NCI-H128 (cell line): ENCODE measurements at regions not wholly inside any gene's neighbourhood (a gene's known extent, or its start where the extent isn't known, plus 50 kb on each side); places are given as distances from the start of the nearest gene placed in this dataset.
A peak's percentile ranks its signal among the peaks of the same experiment; 100 is the strongest.
"Not testable (repeated sequence)": the region's sequence is repeated elsewhere in the genome, so short reads cannot be mapped to it uniquely, and the experiment has no call there.

ENCODE experiments used
- DNase-seq: peaks from one replicate; lab custom pipeline; 2025; ENCODE audit not compliant: unreplicated experiment; lab: John Stamatoyannopoulos, UW

DNA sequence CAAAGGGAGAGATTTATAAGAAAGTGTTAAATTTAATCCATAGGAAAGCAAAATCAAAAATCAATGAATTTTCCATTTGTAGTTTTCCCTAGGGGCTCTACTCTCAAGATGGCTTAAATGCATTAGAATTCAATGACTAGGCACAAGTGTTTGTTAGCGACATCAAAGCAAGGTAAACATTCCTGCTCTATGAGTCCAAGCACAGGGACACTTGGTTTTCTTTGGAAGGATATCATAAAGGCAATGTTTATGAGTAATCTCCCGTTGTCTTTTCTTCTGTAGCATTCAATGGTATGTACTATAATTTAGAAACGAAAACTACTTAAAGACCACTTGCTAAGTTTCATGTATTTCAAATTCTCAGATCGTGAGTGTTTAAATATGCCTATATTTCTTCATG, 54.8 kb upstream of the ZNF717 start:
- not testable (repeated sequence) for DNase-seq

DNA sequence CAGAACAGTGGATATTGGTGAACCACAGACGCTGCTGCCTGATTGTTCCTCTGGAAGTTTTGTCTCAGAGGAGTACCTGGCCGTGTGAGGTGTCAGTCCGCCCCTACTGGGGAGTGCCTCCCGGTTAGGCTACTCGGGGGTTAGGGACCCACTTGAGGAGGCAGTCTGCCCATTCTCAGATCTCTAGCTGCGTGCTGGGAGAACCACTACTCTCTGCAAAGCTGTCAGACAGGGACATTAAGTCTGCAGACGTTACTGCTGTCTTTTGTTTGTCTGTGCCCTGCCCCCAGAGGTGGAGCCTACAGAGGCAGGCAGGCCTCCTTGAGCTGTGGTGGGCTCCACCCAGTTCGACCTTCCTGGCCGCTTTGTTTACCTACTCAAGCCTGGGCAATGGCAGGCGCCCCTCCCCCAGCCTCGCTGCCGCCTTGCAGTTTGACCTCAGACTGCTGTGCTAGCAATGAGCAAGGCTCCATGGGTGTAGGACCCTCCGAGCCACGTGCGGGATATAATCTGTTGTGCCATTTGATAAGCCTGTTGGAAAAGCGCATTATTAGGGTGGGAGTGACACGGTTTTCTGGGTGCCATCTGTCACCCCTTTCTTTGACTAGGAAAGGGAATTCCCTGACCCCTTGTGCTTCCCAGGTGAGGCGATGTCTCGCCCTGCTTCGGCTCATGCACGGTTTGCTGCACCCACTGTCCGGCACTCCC, 65.1 kb upstream of the ZNF717 start:
- not testable (repeated sequence) for DNase-seq

DNA sequence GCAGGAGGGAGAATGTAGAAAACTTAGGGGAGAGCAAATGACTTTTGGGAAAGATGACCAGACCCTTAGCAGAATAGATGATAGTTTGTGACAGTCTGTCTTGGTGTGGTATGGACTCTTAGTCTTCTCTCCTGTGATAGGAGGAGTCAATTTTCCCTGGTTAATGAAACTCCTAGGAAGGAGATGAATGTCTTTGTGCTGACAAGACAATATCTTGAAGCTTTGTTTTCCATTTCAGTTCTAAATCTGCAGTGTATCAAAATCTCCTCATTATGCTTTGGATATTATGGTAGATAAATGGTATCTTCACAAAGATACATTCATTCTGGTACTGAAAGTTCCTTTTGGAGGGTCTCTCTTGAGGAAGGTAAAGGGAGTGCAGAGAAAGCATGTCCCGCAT, 77.8 kb upstream of the ZNF717 start:
- DNase-seq: no peak

DNA sequence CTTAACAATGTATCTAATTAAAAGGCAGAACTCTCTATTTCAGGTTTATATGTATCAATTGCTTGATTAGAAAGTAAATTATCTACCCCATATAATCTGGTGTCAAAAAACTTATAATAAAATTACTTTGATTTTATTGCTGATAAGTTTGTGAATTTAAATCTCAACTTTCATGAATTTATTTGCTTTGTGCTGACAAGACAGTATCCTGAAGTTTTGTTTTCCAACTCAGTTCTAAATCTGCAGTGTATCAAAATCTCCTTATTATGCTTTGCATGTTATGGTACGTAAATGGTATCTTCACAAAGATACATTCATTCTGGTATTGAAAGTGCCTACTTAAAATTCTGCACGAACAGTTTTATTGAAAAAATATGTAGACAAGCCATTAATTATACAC, 78.5 kb upstream of the ZNF717 start:
- DNase-seq: no peak

DNA sequence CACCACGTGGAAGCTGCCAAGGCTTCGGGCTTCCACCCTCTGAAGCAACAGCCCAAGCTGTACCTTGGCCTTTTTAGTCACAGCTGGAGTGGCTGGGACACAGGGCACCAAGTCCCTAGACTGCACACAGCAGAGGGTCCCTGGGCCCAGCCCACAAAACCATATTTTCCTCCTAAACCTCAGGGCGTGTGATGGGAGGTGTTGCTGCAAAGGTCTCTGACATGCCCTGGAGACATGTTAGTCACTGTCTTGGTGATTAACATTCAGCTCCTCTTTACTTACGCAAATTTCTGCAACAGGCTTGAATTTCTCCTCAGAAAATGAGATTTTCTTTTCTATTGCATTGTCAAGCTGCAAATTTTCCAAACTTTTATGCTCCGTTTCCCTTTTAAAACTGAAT, 98.4 kb upstream of the ZNF717 start:
- not testable (repeated sequence) for DNase-seq

DNA sequence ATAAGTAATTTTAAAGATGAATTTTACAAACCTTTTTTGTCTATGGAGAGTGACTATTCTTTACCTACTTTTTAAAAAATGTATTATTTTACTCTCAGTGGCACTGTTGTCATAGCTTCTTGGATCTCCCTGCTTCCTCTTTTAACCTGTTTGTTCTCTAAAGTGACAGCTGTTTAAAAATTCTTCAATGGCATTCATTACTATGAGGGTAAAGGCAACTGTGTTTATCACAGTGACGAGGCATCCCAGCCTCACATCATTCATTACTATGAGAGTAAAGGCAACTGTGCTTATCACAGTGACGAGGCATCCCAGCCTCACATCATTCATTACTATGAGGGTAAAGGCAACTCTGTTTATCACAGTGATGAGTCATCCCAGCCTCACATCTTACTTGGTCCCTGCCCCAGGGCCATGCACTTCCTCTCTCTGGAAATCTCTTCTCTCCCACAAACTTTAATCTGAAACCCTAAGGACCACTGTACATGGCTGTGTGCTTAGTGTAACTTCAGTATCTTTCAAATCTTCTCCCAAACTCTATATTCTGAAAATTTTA, 101.7 kb upstream of the ZNF717 start:
- DNase-seq: no peak

DNA sequence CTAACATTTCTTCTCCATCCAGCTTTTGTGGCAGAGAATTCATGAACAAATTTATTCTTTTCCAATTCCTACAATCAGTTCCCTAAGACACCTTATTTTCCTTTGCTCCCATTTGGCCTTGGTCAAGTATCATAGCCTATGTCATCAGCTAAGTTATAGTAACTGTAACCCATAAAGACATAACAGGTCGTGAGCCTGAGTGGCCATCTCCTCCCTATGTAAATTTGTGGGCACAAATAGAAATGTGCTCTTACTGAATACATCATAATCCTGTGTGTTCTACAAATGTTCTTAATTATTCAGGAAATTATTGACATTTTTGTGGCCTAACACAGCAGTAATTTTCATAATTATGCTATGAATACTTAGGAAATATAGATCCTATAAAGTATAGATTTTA, 108.9 kb upstream of the ZNF717 start:
- DNase-seq: no peak

DNA sequence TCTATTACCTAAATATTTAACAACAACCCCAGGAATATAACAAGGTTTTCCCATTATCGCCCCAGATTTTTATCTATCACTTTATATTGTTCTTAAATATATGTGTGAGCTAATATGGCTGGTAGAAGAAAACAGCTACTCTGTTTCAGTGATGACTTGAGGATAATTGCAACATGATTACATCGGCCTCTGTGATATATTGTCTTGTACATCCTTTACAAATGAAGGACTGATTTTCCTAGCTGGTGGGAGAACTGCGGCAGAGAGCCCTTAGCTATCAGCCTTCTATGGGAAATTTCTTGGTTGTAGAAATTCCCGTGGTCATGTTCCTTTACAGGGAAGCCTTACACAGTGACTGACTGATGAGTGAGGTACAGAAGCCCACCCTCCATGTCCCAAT, 110.9 kb upstream of the ZNF717 start:
- DNase-seq: no peak

DNA sequence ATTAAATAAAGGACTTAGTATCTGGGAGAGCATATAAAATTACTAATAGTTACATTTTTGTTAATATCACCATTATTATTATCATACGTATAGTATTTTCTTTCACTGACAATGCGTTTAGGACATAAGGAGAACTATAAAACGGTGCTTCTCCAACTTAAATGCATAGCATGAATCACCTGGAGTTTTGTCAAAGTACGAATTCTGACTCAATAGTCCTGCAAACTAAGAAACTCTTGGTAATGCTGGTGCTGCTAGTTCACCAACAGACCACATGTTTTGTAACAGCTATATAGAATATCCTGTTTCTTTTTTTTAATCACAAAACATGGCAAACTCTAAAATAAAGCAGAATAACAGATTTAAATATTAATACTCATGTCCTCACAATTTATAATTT, 116.1 kb upstream of the ZNF717 start:
- DNase-seq: not testable (repeated sequence)

DNA sequence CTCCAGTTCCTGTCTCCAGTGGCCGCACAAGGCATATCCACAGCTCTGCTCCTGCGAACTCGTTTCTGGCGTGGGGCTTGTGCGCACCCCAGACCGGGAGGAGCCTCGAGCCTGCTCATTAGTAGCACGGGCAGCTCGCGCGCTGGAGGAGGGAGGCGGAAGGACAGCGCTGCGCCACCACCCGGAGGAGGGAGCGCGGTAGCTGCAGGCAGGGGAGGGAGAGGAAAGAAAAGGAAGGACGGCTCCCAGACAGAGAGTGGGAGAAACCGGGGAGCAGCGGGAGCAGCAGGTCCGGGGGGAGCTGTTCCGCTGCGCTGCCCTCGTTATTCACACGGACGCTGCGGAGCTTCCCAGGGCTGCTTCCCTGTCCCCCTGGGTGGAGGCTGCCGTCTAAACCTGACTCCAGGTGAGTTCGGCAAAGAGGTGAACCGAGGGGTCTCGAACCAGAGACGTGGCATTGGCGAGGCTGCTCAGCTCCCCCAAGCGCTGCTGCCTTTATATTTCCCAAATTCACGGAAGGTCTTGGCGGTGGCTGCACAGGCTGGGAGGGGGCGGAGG, 121.3 kb upstream of the ZNF717 start:
- peak; percentile 12 for DNase-seq

DNA sequence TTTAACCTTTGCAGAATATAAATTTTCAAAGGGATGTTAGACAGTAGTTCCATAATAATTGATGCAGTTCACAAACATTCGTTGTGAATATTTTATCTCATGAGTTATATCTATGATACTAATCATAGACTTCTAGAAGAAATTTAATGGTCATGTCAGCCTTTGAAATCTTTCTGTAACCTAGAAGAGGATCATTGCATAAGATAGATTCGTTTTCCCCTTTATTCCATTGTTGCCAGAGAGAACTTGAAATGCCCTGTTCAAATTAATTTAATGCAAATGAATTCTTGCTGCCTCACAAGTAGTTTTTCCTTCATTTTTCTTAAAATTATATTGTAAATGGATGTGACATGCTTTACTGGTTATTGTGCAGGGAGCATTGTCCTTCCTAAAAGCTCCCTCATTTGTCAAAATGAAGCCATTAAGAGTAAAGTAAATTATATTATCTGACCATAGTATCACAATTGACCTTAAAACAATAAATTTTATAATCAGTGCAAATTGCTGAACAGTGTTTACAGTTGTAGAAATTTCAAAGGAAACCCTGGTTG, 128.5 kb upstream of the ZNF717 start:
- DNase-seq: no peak

DNA sequence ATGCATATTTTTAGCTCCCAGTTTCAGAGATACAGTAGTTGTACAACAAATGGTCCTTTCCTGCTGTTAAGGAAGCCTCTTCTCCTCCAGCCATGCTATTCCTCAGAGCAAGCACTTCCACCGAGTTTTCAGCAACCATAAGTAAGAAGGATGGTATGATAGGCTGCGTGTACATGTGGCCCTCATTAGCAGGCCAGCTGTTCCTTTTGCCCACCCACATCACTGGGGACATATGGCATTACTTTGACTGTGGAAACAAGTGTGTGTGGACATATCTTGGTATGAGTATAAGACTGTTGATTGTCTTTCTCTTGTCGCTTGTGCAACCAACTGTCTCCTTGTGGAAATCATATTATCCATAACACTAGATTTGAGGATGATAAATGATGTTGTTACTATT, 129.4 kb upstream of the ZNF717 start:
- DNase-seq: not testable (repeated sequence)

DNA sequence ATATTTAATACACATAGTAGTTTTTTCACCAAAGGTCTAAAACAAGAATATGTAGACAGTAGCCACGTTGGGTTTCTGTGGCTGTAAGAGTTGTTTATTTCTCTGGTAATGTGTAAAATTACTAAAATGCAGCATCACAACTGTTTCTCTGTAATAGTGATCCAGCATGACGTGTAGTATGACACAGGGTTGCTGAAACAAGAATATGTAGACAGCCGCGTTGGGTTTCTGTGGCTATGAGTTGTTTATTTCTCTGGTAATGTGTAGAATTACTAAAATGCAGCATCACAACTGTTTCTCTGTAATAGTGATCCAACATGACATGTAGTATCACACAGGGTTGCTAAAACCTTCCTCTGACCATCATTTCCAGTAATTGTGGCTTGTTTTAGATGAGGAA, 153.6 kb upstream of the ZNF717 start:
- DNase-seq: no peak

DNA sequence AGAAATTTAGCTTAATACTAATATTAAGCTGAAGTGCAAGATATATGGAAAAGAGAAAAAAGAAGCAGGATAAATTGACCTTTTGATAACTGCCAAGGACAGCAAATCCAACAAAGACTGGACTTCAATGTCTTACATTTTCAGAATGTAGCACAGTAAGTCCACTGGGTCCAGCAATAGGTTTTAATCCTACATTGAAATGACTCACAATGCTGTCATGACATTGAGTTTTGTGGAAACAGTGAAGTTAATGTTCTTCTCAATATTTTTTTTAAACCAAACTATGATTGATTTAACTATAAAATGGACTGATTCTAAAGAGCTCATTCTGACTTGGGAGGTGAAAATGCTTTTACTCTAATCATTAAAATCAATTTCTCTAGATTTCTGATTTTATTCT, 166.6 kb upstream of the ZNF717 start:
- no peak for DNase-seq

DNA sequence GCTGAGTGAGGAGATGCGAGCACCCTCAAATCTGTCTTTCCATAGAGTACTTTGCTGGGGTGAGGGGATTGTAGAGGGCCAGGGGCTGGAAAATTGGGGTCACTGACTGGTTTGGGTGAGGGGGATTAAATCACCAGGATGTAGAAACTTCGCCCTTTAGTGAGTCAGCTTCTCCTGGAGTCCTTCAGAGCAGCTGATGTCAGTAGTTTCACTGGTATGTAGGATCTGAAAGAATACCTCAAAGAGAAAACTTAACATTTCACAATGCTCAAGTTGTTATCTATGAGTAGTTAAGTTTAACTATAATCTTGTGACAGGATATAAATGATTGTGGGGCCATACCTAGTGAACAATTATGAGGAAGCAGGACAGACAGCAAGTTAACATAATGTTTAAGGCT, 174.7 kb upstream of the ZNF717 start:
- DNase-seq: not testable (repeated sequence)

DNA sequence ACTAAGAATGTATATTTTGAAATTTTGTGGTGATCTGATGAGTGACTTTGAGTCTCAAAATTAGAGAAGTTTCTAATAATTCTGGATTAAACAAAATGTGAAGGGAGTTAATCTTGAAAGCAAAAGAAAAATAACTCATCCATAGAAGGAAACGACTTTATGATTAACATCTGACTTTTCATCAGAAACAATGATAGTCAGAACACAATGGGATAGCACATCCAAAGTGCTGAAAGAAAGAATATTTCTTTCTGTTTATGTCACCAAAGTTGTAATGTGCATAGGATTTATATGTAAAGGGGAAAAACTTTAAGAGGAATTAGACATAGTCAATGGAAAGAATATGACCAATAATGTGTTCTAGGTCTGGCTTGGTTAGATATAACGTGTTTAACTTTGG, 176.7 kb upstream of the ZNF717 start:
- not testable (repeated sequence) for DNase-seq

DNA sequence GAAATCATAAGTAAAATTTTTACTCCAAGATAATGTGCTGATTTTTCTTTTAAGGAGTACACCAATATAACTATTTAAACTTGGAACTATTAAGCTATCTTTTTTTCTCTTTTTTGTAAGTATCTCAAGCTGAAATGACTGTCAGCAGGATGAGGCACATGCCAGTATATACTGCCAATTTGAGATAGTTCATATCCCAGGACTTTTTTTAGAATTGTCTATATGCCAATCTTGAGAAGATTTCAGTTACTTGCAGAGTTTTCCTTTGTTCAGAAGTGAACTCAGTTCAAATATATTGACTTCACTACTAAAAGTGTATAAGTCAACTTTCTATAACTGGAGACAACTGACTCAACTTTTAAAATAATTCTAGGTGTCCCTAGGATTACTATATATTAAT, 181.7 kb upstream of the ZNF717 start:
- DNase-seq: no peak

DNA sequence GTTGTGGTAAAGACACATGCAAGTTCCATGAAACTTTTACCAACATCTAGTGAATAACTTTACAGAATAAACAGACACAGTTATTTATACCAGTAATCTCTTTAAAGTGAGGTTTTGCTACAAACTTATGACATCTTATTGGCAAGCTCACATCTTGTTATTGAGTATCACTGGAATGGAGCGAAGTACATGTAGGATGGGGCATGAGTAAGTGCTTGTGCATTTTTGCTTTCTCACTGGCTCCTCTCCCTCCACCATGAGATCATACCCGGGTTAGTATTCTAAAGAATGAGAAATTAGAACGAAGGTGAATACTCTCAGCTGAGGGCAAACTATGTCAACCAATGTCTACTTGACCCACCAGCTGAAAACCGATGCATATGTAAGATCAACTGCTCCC, 193.3 kb upstream of the ZNF717 start:
- no peak for DNase-seq

DNA sequence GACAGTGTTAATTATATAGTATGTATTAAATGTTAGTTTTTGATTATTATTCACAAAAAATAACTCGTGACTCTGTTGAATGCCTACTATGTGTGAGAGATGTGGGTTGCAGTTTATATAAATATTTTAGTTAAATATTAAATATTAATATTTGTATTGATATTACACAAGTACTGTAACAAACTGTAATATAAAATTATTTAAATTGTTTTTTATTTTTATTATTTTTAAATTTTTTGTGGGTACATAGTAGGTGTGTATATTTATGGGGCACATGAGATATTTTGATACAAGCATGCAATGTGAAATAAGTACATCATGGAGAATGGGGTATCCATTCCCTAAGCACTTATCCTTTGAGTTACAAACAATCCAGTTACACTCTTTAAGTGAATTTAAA, 196.1 kb upstream of the ZNF717 start:
- no peak for DNase-seq

DNA sequence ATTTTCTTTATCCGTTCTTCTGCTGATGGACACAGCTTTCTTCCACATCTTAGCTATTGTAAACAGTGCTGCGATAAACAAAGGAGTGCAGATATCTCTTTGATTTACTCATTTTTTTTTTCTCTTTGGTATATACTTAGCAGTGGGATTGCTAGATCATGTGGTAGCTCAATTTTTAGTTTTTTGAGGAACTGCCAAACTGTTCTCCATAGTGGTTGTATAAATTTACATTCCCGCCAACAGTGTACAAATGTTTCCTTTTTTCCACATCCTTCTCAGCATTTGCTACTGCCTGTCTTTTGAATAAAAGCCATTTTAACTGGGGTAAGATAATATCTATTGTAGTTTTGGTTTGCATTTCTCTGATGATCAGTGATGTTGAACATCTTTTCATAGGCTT, 196.8 kb upstream of the ZNF717 start:
- DNase-seq: no peak

DNA sequence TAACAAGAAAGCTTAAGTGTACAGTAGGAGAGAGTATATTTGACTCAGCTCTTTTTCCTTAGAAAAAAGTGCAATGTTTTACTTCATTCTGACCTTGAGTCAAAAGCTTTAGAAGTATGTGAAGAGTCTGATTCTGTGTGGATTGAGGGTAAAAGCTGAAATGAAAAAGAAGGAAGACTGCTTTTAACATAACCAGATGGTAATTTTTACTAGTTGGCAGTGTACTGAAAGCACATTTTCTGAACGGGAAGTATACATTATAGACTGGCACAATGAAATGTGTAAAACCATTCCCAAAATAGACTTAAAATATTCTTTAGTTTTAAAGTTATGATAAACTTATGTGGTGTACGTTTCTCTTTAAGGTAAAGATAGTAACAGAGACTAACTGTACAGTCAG, 197.8 kb upstream of the ZNF717 start:
- no peak for DNase-seq

DNA sequence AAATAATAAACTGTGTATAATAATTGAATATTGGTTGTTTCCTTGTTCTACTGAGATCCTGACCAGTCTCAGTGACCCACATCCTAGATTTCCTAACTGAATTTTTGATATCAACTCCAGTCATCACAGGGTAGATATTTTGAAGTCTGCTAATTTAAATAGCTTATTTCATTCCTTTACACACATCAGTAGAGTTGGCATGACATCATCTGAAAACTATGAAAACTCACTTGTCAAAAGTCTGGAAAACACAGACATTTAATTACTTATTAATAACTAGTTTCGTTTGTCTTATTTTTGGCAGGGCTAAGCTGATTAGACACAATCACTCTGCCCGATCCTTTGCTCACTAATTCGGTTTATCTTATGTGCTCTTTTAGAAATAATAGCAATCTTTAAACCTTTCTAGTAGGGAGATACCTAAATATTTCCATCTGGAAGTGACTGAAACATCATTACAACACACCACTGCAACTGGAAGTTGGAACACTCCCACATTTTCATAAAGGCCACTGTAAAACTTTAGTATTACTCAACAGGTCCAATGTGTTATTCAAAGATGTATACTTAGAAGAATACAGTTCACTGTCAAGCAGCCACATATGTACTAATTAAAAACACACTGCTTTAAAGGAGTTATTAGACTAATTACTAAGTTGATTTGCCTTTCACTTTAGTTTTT, 198.4 kb upstream of the ZNF717 start:
- DNase-seq: no peak
